ENCODE measurements at regions not wholly inside any gene's neighbourhood (a gene's known extent, or its start where the extent isn't known, plus 50 kb on each side); places are given as distances from the start of the nearest gene placed in this dataset.

DNA sequence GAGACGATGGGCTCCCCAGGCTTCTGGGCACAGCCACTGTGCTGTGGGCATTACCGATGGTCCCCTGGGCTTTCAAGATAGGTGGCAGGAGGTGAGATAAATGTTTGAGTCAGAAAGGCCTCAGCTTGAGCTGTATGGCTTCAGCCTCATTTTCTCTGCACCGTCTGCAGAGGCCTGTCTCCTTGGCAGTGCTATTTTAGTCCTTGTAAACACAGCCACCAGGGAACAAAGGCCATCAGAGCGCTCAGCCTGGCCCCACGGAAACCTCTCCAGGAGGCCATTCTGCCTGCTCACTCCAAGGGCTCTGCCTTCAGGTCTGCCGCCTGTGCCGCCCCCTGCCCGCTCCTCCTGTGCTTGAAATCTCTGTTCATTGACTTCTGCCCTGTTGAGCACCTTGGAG, 1424.9 kb downstream of the TBC1D22A start:
- no peaks in the 10 kb centered on the region for H3K27me3 ChIP-seq (ENCODE audit: insufficient read depth, low read length, poor library complexity, severe bottlenecking)
- H3K4me3 Mint-ChIP-seq, result peak overlapping the region in 4 of 7 donors; percentile 8 to 67 (median 44)
- CTCF ChIA-PET, result no interaction called here

DNA sequence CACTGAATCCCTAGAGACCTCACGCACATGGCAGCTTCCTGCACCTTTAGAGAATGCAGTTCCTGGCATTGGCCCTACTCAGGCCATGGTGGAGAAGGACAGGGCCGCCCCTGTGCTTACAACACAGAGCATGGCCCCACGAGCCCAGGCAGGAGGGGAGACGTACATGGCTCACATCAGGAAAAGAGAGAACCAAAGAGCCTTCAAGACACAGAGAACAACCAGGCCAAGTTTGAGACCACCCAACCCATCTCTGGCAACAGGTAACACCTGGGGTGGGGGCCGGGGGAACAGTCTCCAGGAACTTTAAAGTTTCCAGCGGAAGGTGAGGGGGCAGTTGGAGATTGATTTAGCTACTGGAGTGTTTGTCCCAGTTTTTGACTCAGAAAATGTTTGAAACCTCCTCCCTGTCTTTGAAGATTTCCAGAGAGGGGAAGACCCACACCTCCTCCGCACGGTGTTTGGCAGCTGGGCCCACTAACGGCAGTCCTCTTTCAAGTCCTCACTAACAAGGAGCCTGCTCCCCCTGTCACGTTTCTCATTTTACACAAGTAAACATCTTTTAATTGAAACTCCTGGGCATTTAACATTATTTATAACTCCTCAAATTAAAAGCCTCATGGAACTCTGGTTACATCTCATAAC, 1423.8 kb downstream of the TBC1D22A start:
- H3K4me1 ChIP-seq (ENCODE audit: insufficient read depth, low read length), result peaks cover 5% of the 10 kb centered on the region
- Mint-ChIP-seq H3K9me3 (peaks cover 7 to 17% (median 14%) of the 10 kb centered on the region in 5 donors), H3K27me3 (no peaks in the 10 kb centered on the region), H3K4me1 (peaks cover 30 to 41% (median 41%) of the 10 kb centered on the region in 3 donors), H3K36me3 (peaks cover 0 to 11% (median 1%) of the 10 kb centered on the region in 3 donors), H3K4me3 (peak overlapping the region in 4 of 7 donors; percentile 12 to 57 (median 18)), H3K27ac (peak overlapping the region in 2 of 8 donors; percentile 5 to 55)
- H3K4me3 ChIP-seq (ENCODE audit: low read length), result no peak overlapping the region
- no peaks in the 10 kb centered on the region for H3K36me3 ChIP-seq (ENCODE audit: insufficient read depth, low read length)
- no peak overlapping the region for H3K27ac ChIP-seq (ENCODE audit: low read depth, low read length)
- ChIA-PET POLR2A (no interaction called here), CTCF (no interaction called here)
- no peaks in the 10 kb centered on the region for H3K27me3 ChIP-seq (ENCODE audit: insufficient read depth, low read length, poor library complexity, severe bottlenecking)
- no peak for DNase-seq
- no peaks in the 10 kb centered on the region for H3K9me3 ChIP-seq (ENCODE audit: low read length)

More for the DNA sequence above, 1424.9 kb downstream of the TBC1D22A start:
- Mint-ChIP-seq H3K27ac (peak overlapping the region in 2 of 8 donors; percentile 51 to 75), H3K4me1 (peaks cover 30 to 41% (median 41%) of the 10 kb centered on the region in 3 donors), H3K36me3 (peaks cover 0 to 20% (median 2%) of the 10 kb centered on the region in 3 donors), H3K27me3 (peaks cover 0 to 3% of the 10 kb centered on the region in 2 donors), H3K9me3 (peaks cover 18 to 27% (median 24%) of the 10 kb centered on the region in 5 donors)
- Histone ChIP-seq H3K36me3 (ENCODE audit: insufficient read depth, low read length) (no peaks in the 10 kb centered on the region), H3K9me3 (ENCODE audit: low read length) (no peaks in the 10 kb centered on the region), H3K4me3 (ENCODE audit: low read length) (no peak overlapping the region), H3K27ac (ENCODE audit: low read depth, low read length) (no peak overlapping the region), H3K4me1 (ENCODE audit: insufficient read depth, low read length) (peaks cover 5% of the 10 kb centered on the region)
- DNase-seq, result no peak
- POLR2A ChIA-PET, result no interaction called here

DNA sequence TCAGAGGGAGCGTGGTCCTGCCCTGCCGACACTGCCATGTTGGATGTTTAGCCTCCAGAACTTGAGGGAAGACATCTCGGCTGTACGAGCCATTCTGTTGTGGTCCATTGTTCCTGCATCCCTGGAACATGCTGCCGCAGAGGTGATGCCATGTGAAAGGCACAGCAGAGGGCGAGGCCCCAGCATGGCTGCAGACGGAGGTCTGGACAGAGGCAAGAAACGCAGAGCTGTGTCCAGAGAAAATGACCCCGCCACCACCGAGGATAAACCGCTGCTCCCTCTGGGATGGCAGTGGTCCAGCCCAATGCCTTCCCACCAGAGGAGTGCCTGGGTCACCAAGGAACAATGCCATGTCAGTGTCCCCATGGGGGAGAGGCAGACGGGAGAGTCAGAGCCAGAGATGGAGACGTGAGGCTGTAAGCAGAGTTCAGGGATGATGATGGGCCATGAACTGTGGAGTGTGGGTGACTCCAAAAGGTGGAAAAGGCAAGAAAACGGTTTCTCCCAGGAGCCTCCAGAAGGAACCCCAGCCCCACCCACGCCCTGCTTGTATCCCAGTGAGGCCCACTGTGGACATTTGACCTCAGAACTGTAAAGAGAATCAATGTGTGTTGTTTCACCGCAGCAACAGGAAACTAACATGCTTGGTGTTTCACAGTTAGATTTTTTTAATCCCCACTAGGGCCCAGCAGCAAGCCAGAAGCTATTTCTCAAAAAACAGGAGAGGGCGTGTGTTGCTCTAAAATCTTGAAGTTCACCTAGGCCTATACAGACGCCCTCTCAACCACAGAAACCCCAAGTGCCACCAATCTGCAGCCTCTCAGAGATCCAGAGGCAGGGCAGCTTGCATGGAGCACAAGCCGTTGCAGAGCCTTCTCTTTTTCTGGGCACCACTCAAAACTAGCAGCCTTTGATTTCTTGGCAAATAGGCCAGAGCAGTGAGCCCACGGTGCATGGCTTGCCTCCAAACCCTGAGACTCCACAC, 1422.9 kb downstream of the TBC1D22A start:
- ChIA-PET CTCF (no interaction called here), POLR2A (no interaction called here)
- DNase-seq, result peak in 4 of 5 donors; percentile 2 to 55 (median 25)
- Histone ChIP-seq H3K9me3 (ENCODE audit: low read length) (no peaks in the 10 kb centered on the region), H3K4me1 (ENCODE audit: insufficient read depth, low read length) (peaks cover 5% of the 10 kb centered on the region), H3K27ac (ENCODE audit: low read depth, low read length) (no peak overlapping the region), H3K36me3 (ENCODE audit: insufficient read depth, low read length) (no peaks in the 10 kb centered on the region), H3K27me3 (ENCODE audit: insufficient read depth, low read length, poor library complexity, severe bottlenecking) (no peaks in the 10 kb centered on the region), H3K4me3 (ENCODE audit: low read length) (no peak overlapping the region)
- Mint-ChIP-seq H3K4me3 (peak overlapping the region in 4 of 7 donors; percentile 12 to 63 (median 56)), H3K36me3 (peaks cover 0 to 3% (median 0%) of the 10 kb centered on the region in 3 donors), H3K27me3 (no peaks in the 10 kb centered on the region), H3K27ac (peak overlapping the region in 2 of 8 donors; percentile 76 to 95), H3K4me1 (peaks cover 30 to 41% (median 41%) of the 10 kb centered on the region in 3 donors), H3K9me3 (peaks cover 4 to 8% (median 5%) of the 10 kb centered on the region in 5 donors)

DNA sequence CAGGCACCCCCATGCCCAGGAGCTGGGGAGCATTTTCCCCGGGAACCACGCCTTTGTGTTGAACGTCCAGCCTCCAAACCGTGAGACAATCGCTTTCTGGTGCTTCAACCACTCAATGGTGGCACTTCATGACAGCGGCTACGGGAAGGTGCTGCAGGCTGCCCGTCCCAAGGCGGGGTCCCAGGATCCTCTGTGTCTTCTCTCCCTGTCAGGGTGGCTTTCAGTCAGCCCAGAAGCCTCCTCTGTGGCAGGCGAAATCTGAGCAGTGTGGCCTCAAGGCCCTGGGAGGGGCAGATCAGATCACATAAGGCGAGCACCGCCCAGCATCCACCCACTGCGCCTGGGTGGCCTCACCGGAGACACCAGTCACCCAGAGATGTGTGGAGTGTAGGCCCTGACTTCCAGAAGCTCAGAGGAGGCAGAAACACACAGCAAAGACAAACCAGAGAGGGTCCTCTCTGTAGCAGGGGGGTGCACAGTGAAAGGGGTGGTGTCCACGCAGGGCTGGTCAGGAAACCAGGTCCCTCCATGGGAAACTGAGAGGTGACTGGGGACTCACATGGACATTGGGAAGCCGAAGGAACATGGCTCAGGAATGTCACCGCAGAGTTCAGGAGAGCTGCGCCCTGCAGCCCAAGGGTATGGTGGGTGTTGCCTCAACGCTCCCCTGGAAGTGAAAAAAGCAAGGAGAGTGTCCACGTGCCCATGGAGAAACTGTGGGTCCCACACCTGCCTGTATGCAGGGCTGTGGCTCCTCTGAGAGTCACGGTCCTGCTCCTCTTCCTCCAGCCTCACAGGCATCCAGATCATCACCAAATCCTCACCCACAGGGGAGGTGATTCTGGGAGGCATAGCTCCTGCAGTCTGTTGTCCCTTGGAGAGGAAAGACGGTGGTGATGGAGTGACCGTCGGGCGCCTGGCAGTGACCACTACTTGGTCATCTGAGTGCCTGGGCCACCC, 1420.7 kb downstream of the TBC1D22A start:
- no peak overlapping the region for H3K27ac ChIP-seq (ENCODE audit: low read depth, low read length)
- no peaks in the 10 kb centered on the region for H3K36me3 ChIP-seq (ENCODE audit: insufficient read depth, low read length)
- H3K9me3 ChIP-seq (ENCODE audit: low read length), result no peaks in the 10 kb centered on the region
- Mint-ChIP-seq H3K4me3 (no peak overlapping the region), H3K27me3 (no peaks in the 10 kb centered on the region), H3K4me1 (peaks cover 27 to 32% (median 30%) of the 10 kb centered on the region in 3 donors), H3K27ac (no peak overlapping the region), H3K36me3 (no peaks in the 10 kb centered on the region), H3K9me3 (no peaks in the 10 kb centered on the region)
- no peak for DNase-seq
- POLR2A ChIA-PET, result no interaction called here
- peaks cover 5% of the 10 kb centered on the region for H3K4me1 ChIP-seq (ENCODE audit: insufficient read depth, low read length)
- H3K27me3 ChIP-seq (ENCODE audit: insufficient read depth, low read length, poor library complexity, severe bottlenecking), result no peaks in the 10 kb centered on the region
- CTCF ChIA-PET, result no interaction called here
- H3K4me3 ChIP-seq (ENCODE audit: low read length), result no peak overlapping the region

DNA sequence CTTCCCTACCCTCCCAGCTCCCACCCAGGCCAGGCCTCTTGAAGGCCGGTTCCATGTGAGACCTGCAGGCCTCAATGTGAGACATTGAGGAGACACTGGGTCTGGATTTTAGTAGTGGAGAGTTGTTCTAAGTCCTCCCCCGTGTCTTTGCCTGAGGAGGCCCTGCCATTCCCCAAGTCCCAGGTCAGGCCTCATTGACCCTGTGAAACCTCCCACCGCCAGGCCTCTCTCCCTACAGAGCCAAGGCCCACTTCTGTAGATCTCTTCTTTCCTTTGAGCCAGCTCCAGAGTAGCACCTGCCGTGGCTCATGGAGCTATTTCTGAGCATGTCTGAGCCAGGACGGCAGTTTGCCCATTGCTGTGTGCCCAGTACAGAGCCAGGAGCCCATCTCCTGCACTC, 1419.6 kb downstream of the TBC1D22A start:
- Histone ChIP-seq H3K4me3 (ENCODE audit: low read length) (no peak overlapping the region), H3K27ac (ENCODE audit: low read depth, low read length) (no peak overlapping the region), H3K9me3 (ENCODE audit: low read length) (no peaks in the 10 kb centered on the region), H3K36me3 (ENCODE audit: insufficient read depth, low read length) (no peaks in the 10 kb centered on the region), H3K27me3 (ENCODE audit: insufficient read depth, low read length, poor library complexity, severe bottlenecking) (no peaks in the 10 kb centered on the region), H3K4me1 (ENCODE audit: insufficient read depth, low read length) (peaks cover 5% of the 10 kb centered on the region)
- no peak overlapping the region for H3K27ac Mint-ChIP-seq
- POLR2A ChIA-PET, result no interaction called here
- H3K27me3 Mint-ChIP-seq, result no peaks in the 10 kb centered on the region
- H3K9me3 Mint-ChIP-seq, result no peaks in the 10 kb centered on the region
- CTCF ChIA-PET, result interaction anchor here (1.5 kb wide), 1 partner anchor 13 kb away, joined by 5 read pairs; no protein-coding TSS in a partner anchor
- H3K4me3 Mint-ChIP-seq, result no peak overlapping the region
- peaks cover 24 to 25% (median 25%) of the 10 kb centered on the region in 3 donors for H3K4me1 Mint-ChIP-seq
- H3K36me3 Mint-ChIP-seq, result no peaks in the 10 kb centered on the region
- no peak for DNase-seq

DNA sequence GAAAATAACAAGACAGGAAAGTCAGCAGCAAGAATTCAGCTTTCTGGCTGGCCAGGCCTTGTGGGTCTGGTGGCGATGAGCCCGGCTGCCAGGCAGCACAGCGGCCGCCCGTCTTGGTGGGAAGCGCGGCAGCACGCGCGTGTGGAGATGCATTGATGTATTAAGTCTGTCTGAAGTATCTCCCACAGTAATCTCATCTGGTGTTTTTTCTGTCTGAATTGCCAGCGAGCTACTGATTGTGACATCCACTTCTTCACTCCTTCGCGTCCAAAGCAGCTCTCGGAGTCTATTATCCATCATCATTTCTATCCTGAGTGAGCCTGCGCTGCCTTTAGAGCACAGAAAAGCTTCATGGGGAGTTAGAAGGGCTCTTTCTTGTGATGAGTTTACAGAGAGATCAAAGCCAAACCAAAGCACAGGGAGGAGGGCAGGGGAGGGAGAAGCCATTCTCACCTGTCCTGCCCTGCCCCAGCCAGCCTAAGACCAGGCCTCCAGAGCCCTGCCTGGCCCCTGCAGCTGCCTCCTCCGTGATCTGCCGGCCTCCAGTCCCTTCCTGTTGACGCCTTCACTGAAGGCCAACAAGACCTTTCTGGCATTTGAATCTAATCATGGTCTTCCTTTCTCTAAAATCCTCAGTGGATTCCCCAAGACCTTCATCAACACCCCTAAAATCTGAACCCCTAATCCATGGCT, 1419.0 kb downstream of the TBC1D22A start:
- Mint-ChIP-seq H3K27ac (peak overlapping the region in 1 of 8 donors; percentile 24), H3K27me3 (no peaks in the 10 kb centered on the region), H3K4me1 (peaks cover 19 to 22% (median 19%) of the 10 kb centered on the region in 3 donors), H3K9me3 (no peaks in the 10 kb centered on the region), H3K4me3 (no peak overlapping the region), H3K36me3 (no peaks in the 10 kb centered on the region)
- no peak for DNase-seq
- no peaks in the 10 kb centered on the region for H3K36me3 ChIP-seq (ENCODE audit: insufficient read depth, low read length)
- H3K27ac ChIP-seq (ENCODE audit: low read depth, low read length), result no peak overlapping the region
- no peaks in the 10 kb centered on the region for H3K27me3 ChIP-seq (ENCODE audit: insufficient read depth, low read length, poor library complexity, severe bottlenecking)
- ChIA-PET CTCF (interaction anchor here (1.5 kb wide), 1 partner anchor 12 kb away, joined by 5 read pairs; no protein-coding TSS in a partner anchor), POLR2A (no interaction called here)
- no peaks in the 10 kb centered on the region for H3K9me3 ChIP-seq (ENCODE audit: low read length)
- H3K4me3 ChIP-seq (ENCODE audit: low read length), result no peak overlapping the region
- peaks cover 5% of the 10 kb centered on the region for H3K4me1 ChIP-seq (ENCODE audit: insufficient read depth, low read length)

DNA sequence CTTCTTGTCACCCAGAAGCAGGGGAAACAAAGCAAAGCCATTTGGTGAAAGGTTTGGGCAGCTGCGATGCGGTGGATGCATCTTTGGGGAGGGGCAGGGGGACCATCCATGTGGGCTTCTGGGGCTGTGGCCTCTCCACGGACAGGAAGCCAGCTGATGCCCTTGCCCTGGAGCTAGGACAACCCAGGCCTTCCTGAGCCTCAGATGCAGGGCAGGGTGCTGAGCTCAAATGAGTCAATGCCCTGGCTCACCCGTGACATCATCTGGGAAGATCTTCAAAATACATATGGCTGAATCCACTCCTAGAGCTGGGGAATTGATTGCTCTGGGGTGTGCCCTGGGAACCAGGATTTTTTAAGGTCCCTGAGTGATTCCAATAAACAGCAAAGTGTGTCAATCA, 1418.2 kb downstream of the TBC1D22A start:
- Mint-ChIP-seq H3K27ac (no peak overlapping the region), H3K36me3 (no peaks in the 10 kb centered on the region), H3K27me3 (no peaks in the 10 kb centered on the region), H3K9me3 (no peaks in the 10 kb centered on the region), H3K4me1 (peaks cover 11 to 15% (median 12%) of the 10 kb centered on the region in 3 donors), H3K4me3 (no peak overlapping the region)
- Histone ChIP-seq H3K27me3 (ENCODE audit: insufficient read depth, low read length, poor library complexity, severe bottlenecking) (no peaks in the 10 kb centered on the region), H3K9me3 (ENCODE audit: low read length) (no peaks in the 10 kb centered on the region), H3K36me3 (ENCODE audit: insufficient read depth, low read length) (no peaks in the 10 kb centered on the region), H3K27ac (ENCODE audit: low read depth, low read length) (no peak overlapping the region), H3K4me3 (ENCODE audit: low read length) (no peak overlapping the region), H3K4me1 (ENCODE audit: insufficient read depth, low read length) (no peaks in the 10 kb centered on the region)
- DNase-seq, result no peak
- ChIA-PET CTCF (interaction anchor here (1.5 kb wide), 1 partner anchor 11 kb away, joined by 5 read pairs; no protein-coding TSS in a partner anchor), POLR2A (no interaction called here)

Data from CD8-positive, alpha-beta memory T cell (primary cell).